Tibial nerve (tissue), 4 donors: ENCODE measurements at regions not wholly inside any gene's neighbourhood (a gene's known extent, or its start where the extent isn't known, plus 50 kb on each side); places are given as distances from the start of the nearest gene placed in this dataset.

ENCODE experiments used
- DNase-seq, 2 donors: peaks; one replicate each; pipeline ENCODE4 v3.0.0-alpha.2; 2019; ENCODE audit warnings: low spot score in 2 of 2
- H3K27ac ChIP-seq, 4 donors: fragments of 200-600 bp; sonication (generic) in 3 of 4; one replicate each; pipeline ENCODE4 v1.5.1; 2017 to 2019; ENCODE audit warnings: mild to moderate bottlenecking in 1 of 4
- H3K27me3 ChIP-seq, 2 donors: fragments of 200-600 bp; sonication (generic) in 1 of 2; one replicate each; pipeline versions ENCODE4 v1.5.1 to v1.6.0; 2017 to 2019
- H3K36me3 ChIP-seq, 3 donors: fragments of 200-600 bp; sonication (generic); one replicate each; pipeline ENCODE4 v1.5.1; 2018 to 2019
- H3K4me1 ChIP-seq, 4 donors: fragments of 200-600 bp; sonication (generic) in 3 of 4; one replicate each; pipeline ENCODE4 v1.5.1; 2017 to 2019
- H3K4me3 ChIP-seq, 4 donors: fragments of 200-600 bp; sonication (generic) in 3 of 4; one replicate each; pipeline ENCODE4 v1.5.1; 2017 to 2019; ENCODE audit warnings: mild to moderate bottlenecking in 1 of 4, moderate library complexity in 1 of 4
- H3K9me3 ChIP-seq, 4 donors: fragments of 200-600 bp; sonication (generic) in 3 of 4; one replicate each; pipeline ENCODE4 v1.5.1; 2017 to 2019
- CTCF ChIP-seq, 5 experiments: fragments of 200-600 bp in 3 of 5; fragments of 450-650 bp in 2 of 5; sonication (generic) in 3 of 5; IDR thresholded peaks; one replicate each; pipeline ENCODE4 v1.5.1; 2016 to 2019; ENCODE audit warnings: antibody characterized with exemption in 5 of 5, mild to moderate bottlenecking in 3 of 5, moderate library complexity in 2 of 5
- EP300 ChIP-seq, 2 donors: sonication (generic); formaldehyde crosslinking; IDR thresholded peaks; one replicate each; pipeline ENCODE4 v1.6.1; 2017; ENCODE audit warnings: antibody characterized with exemption in 2 of 2, mild to moderate bottlenecking in 1 of 2
- POLR2A ChIP-seq, 2 donors: fragments of 450-650 bp; IDR thresholded peaks; one replicate each; pipeline ENCODE4 v1.6.1; 2017; ENCODE audit warnings: antibody characterized with exemption in 2 of 2, mild to moderate bottlenecking in 2 of 2, moderate library complexity in 2 of 2
- WGBS, 2 donors: methylation state at CpG; one replicate each; pipeline ENCODE4 v1.1.5; 2018; 5-methylcytosine and 5-hydroxymethylcytosine counted together

GRCh38 chr16:77068402-77068801 is 122.6 kb upstream of the MON1B start:
- Histone ChIP-seq H3K4me3 (no peak overlapping the region), H3K4me1 (no peaks in the 10 kb centered on the region), H3K27ac (no peak overlapping the region), H3K27me3 (no peaks in the 10 kb centered on the region), H3K9me3 (no peaks in the 10 kb centered on the region), H3K36me3 (no peaks in the 10 kb centered on the region)
- WGBS, 2 donors, result 59 to 69% methylated on average over 1 of the region's 1 CpG
- TF ChIP-seq CTCF (IDR thresholded peaks at IDR 0.05) (no peak), EP300 (IDR thresholded peaks at IDR 0.05) (no peak)
- no peak for DNase-seq

- H3K27me3 ChIP-seq, result no peaks in the 10 kb centered on the region
- no peak overlapping the region for H3K27ac ChIP-seq
- no peaks in the 10 kb centered on the region for H3K4me1 ChIP-seq
- 58 to 77% methylated on average over 2 of the region's 2 CpGs for WGBS, 2 donors
- H3K9me3 ChIP-seq, result no peaks in the 10 kb centered on the region
- H3K36me3 ChIP-seq, result no peaks in the 10 kb centered on the region
- H3K4me3 ChIP-seq, result no peak overlapping the region
- TF ChIP-seq CTCF (IDR thresholded peaks at IDR 0.05) (no peak), EP300 (IDR thresholded peaks at IDR 0.05) (no peak), POLR2A (IDR thresholded peaks at IDR 0.05) (no peak)
- DNase-seq, result no peak
Measured at GRCh38 chr16:77069929-77070328, 121.1 kb upstream of the MON1B start.

- no peaks in the 10 kb centered on the region for H3K36me3 ChIP-seq
- H3K27ac ChIP-seq, result no peak overlapping the region
- H3K9me3 ChIP-seq, result no peaks in the 10 kb centered on the region
- DNase-seq, result no peak
- no peak overlapping the region for H3K4me3 ChIP-seq
- no peaks in the 10 kb centered on the region for H3K27me3 ChIP-seq
- no peak for TF ChIP-seq EP300 (IDR thresholded peaks at IDR 0.05)
- TF ChIP-seq POLR2A (IDR thresholded peaks at IDR 0.05), result no peak
- no peak for TF ChIP-seq CTCF (IDR thresholded peaks at IDR 0.05)
- WGBS, 2 donors, result 92 to 95% methylated on average over 6 of the region's 6 CpGs
- no peaks in the 10 kb centered on the region for H3K4me1 ChIP-seq
Measured at GRCh38 chr16:77070683-77071082, 120.3 kb upstream of the MON1B start.

- WGBS, 2 donors, result 78 to 89% methylated on average over 5 of the region's 5 CpGs
- Histone ChIP-seq H3K27me3 (no peaks in the 10 kb centered on the region), H3K4me3 (no peak overlapping the region), H3K4me1 (no peaks in the 10 kb centered on the region), H3K36me3 (no peaks in the 10 kb centered on the region), H3K27ac (no peak overlapping the region), H3K9me3 (no peaks in the 10 kb centered on the region)
- TF ChIP-seq CTCF (IDR thresholded peaks at IDR 0.05), result no peak
- TF ChIP-seq POLR2A (IDR thresholded peaks at IDR 0.05), result no peak
- DNase-seq, result no peak
Measured at GRCh38 chr16:77076839-77077238, 114.2 kb upstream of the MON1B start.

- H3K36me3 ChIP-seq, result no peaks in the 10 kb centered on the region
- WGBS, 2 donors, result 57 to 65% methylated on average over 8 of the region's 8 CpGs
- no peaks in the 10 kb centered on the region for H3K4me1 ChIP-seq
- no peak overlapping the region for H3K4me3 ChIP-seq
- no peak overlapping the region for H3K27ac ChIP-seq
- TF ChIP-seq POLR2A (IDR thresholded peaks at IDR 0.05), result no peak
- no peak for TF ChIP-seq CTCF (IDR thresholded peaks at IDR 0.05)
- no peak for TF ChIP-seq EP300 (IDR thresholded peaks at IDR 0.05)
- H3K9me3 ChIP-seq, result no peaks in the 10 kb centered on the region
- no peak for DNase-seq
- H3K27me3 ChIP-seq, result no peaks in the 10 kb centered on the region
Measured at GRCh38 chr16:77077256-77077922, 113.6 kb upstream of the MON1B start.
